Breast epithelium (tissue), 3 donors: ENCODE measurements at regions not wholly inside any gene's neighbourhood (a gene's known extent, or its start where the extent isn't known, plus 50 kb on each side); places are given as distances from the start of the nearest gene placed in this dataset.

ENCODE experiments used
- CTCF ChIP-seq, 3 donors: fragments of 450-650 bp; IDR thresholded peaks; one replicate each; pipeline ENCODE4 v1.5.1; 2016 to 2017; ENCODE audit warnings: antibody characterized with exemption in 3 of 3, mild to moderate bottlenecking in 3 of 3, moderate library complexity in 3 of 3
- POLR2A ChIP-seq: fragments of 450-650 bp; IDR thresholded peaks from one replicate; pipeline ENCODE4 v1.6.1; 2016; ENCODE audit warnings: antibody characterized with exemption, mild to moderate bottlenecking, moderate library complexity
- POLR2AphosphoS5 ChIP-seq, 3 donors: sonication (generic); formaldehyde crosslinking; IDR thresholded peaks; one replicate each; pipeline ENCODE4 v1.6.1; 2017; ENCODE audit warnings: antibody characterized with exemption in 3 of 3

GRCh38 chr4:41319553-41319952, 62.8 kb downstream of the UCHL1 start:
- TF ChIP-seq POLR2A (no peak), POLR2AphosphoS5 (IDR thresholded peaks at IDR 0.05) (no peak), CTCF (IDR thresholded peaks at IDR 0.05) (no peak)
